ENCODE measurements at regions not wholly inside any gene's neighbourhood (a gene's known extent, or its start where the extent isn't known, plus 50 kb on each side); places are given as distances from the start of the nearest gene placed in this dataset.
A peak's percentile ranks its signal among the peaks of the same experiment; 100 is the strongest.

DNA sequence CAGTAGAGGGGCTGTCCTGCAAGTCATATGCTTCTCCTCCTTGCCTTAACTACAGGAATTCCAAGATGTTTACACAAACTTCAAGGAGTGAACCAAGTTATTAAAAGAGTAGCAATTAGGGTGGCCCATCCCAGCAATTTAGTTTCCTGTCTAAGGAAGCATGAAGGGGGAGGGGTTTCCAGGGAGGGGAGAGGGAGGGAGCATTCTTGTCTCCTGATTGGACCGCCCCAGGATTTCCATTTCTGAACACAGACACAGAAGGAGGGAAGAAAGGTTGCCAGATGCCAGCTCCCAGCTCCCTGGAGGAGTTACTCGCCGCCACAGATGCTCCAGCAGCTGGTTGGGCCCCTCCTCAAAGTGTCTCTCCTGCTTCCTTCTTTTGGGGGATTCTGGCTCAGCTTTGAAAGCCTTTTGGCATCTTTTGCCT, 107.6 kb downstream of the TRIB2 start (continued):
- TF ChIP-seq JAZF1 (CRISPR knock-in tag; IDR thresholded peaks at IDR 0.05) (no peak), GRHL2 (CRISPR knock-in tag; IDR thresholded peaks at IDR 0.05; ENCODE audit: insufficient replicate concordance, severe bottlenecking) (no peak), ZNF423 (CRISPR knock-in tag; IDR thresholded peaks at IDR 0.05) (no peak), TEAD1 (CRISPR knock-in tag; IDR thresholded peaks at IDR 0.05) (no peak), ZNF219 (CRISPR knock-in tag; IDR thresholded peaks at IDR 0.05; ENCODE audit: borderline replicate concordance) (no peak), ZNF138 (CRISPR knock-in tag; conservative IDR thresholded peaks at IDR 0.05) (no peak), SMAD4 (CRISPR knock-in tag; IDR thresholded peaks at IDR 0.05) (no peak)
- TF ChIP-seq, protein P1, sequence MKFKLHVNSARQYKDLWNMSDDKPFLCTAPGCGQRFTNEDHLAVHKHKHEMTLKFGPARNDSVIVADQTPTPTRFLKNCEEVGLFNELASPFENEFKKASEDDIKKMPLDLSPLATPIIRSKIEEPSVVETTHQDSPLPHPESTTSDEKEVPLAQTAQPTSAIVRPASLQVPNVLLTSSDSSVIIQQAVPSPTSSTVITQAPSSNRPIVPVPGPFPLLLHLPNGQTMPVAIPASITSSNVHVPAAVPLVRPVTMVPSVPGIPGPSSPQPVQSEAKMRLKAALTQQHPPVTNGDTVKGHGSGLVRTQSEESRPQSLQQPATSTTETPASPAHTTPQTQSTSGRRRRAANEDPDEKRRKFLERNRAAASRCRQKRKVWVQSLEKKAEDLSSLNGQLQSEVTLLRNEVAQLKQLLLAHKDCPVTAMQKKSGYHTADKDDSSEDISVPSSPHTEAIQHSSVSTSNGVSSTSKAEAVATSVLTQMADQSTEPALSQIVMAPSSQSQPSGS (CRISPR knock-in tag; IDR thresholded peaks at IDR 0.05; ENCODE audit: borderline replicate concordance, low read depth) = no peak
- TF ChIP-seq, protein P2, sequence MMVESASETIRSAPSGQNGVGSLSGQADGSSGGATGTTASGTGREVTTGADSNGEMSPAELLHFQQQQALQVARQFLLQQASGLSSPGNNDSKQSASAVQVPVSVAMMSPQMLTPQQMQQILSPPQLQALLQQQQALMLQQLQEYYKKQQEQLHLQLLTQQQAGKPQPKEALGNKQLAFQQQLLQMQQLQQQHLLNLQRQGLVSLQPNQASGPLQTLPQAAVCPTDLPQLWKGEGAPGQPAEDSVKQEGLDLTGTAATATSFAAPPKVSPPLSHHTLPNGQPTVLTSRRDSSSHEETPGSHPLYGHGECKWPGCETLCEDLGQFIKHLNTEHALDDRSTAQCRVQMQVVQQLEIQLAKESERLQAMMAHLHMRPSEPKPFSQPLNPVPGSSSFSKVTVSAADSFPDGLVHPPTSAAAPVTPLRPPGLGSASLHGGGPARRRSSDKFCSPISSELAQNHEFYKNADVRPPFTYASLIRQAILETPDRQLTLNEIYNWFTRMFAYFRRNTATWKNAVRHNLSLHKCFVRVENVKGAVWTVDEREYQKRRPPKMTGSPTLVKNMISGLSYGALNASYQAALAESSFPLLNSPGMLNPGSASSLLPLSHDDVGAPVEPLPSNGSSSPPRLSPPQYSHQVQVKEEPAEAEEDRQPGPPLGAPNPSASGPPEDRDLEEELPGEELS (CRISPR knock-in tag; IDR thresholded peaks at IDR 0.05) = no peak

DNA sequence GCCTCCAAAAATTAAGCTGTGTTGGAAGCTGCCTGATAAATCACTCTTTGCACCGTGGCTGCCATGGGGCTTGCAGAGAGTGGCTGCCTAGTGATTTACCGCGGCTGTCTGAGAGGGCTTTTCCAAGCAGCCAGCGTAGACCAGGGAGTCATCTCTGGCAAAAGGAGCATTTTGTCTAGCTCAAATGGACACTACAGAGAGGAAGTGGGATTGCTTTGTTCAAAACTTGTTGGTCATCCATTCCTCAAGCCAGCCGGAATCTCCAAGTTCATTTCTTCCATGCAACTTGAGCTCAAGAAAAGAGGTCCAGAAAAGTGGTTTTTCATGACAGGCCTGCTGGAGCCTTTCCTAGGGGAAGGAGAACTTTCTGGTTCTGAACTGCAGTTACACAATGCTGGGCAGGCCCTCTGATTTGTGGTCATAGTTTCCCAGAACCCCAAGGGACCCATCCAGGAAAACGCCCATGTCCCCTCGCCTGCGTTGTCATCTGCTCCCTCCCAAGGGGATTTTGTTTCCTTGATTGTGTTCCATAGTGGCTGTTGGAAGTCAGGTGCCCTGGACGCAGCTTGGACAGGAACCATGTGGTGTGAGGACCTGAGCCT, 108.1 kb downstream of the TRIB2 start:
- ChIA-PET CTCF (no interaction called here), POLR2A (no interaction called here)
- no peaks in the 10 kb centered on the region for H3K9me3 Mint-ChIP-seq
- peaks cover 27% of the 10 kb centered on the region for H3K4me1 Mint-ChIP-seq
- TF ChIP-seq TEAD1 (CRISPR knock-in tag; IDR thresholded peaks at IDR 0.05) = no peak
- TF ChIP-seq, protein P3, sequence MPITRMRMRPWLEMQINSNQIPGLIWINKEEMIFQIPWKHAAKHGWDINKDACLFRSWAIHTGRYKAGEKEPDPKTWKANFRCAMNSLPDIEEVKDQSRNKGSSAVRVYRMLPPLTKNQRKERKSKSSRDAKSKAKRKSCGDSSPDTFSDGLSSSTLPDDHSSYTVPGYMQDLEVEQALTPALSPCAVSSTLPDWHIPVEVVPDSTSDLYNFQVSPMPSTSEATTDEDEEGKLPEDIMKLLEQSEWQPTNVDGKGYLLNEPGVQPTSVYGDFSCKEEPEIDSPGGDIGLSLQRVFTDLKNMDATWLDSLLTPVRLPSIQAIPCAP (CRISPR knock-in tag; IDR thresholded peaks at IDR 0.05) = no peak
- TF ChIP-seq NR1H2 (CRISPR knock-in tag; IDR thresholded peaks at IDR 0.05) = no peak
- no peak for TF ChIP-seq FOXK1 (CRISPR knock-in tag; IDR thresholded peaks at IDR 0.05)
- no peak for TF ChIP-seq CREB1 (CRISPR knock-in tag; IDR thresholded peaks at IDR 0.05)
- no peak for TF ChIP-seq NFATC4 (CRISPR knock-in tag; IDR thresholded peaks at IDR 0.05)
- TF ChIP-seq ATF1 (CRISPR knock-in tag; IDR thresholded peaks at IDR 0.05) = no peak
- no peak for TF ChIP-seq GTF2I (CRISPR knock-in tag; conservative IDR thresholded peaks at IDR 0.05)
- TF ChIP-seq, protein P4, sequence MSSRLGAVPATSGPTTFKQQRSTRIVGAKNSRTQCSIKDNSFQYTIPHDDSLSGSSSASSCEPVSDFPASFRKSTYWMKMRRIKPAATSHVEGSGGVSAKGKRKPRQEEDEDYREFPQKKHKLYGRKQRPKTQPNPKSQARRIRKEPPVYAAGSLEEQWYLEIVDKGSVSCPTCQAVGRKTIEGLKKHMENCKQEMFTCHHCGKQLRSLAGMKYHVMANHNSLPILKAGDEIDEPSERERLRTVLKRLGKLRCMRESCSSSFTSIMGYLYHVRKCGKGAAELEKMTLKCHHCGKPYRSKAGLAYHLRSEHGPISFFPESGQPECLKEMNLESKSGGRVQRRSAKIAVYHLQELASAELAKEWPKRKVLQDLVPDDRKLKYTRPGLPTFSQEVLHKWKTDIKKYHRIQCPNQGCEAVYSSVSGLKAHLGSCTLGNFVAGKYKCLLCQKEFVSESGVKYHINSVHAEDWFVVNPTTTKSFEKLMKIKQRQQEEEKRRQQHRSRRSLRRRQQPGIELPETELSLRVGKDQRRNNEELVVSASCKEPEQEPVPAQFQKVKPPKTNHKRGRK (CRISPR knock-in tag; IDR thresholded peaks at IDR 0.05; ENCODE audit: borderline replicate concordance) = no peak
- TF ChIP-seq GABPB1 (CRISPR knock-in tag; IDR thresholded peaks at IDR 0.05) = no peak
- no peak for TF ChIP-seq OVOL2 (CRISPR knock-in tag; IDR thresholded peaks at IDR 0.05; ENCODE audit: borderline replicate concordance)
- TF ChIP-seq FOXJ3 (CRISPR knock-in tag; IDR thresholded peaks at IDR 0.05; ENCODE audit: borderline replicate concordance) = no peak
- TF ChIP-seq PRRX2 (CRISPR knock-in tag; IDR thresholded peaks at IDR 0.05) = no peak
- DNase-seq (ENCODE audit: low spot score) (no peak), ATAC-seq (no peak)
- no peaks in the 10 kb centered on the region for H3K27me3 Mint-ChIP-seq (ENCODE audit: low read depth)
- H3K36me3 Mint-ChIP-seq = no peaks in the 10 kb centered on the region
- H3K4me3 Mint-ChIP-seq = no peak overlapping the region
- H3K27ac Mint-ChIP-seq = 0 out of 2 replicates have a peak overlapping the region, but pooled peaks have one; percentile 21

All from WTC11 (cell line).